Neural progenitor cell (in vitro differentiated cells): ENCODE measurements at regions not wholly inside any gene's neighbourhood (a gene's known extent, or its start where the extent isn't known, plus 50 kb on each side); places are given as distances from the start of the nearest gene placed in this dataset.

Experiments used
- DNase-seq: peaks from one replicate; pipeline ENCODE4 v3.0.0-alpha.2; 2016; ENCODE audit warnings: low spot score
- H2AFZ ChIP-seq: fragments of 200-600 bp; sonication (generic); replicated peaks from 2 replicates; pipeline ENCODE4 v1.6.1; 2016; ENCODE audit warnings: antibody characterized with exemption
- H3F3A ChIP-seq: fragments of 200-600 bp; sonication (generic); 2 replicates; pipeline ENCODE4 v1.6.1; 2016; ENCODE audit warnings: antibody characterized with exemption, low read depth
- H3K27ac ChIP-seq: fragments of 200-600 bp; sonication (generic); 2 replicates; pipeline ENCODE4 v1.5.1; 2016; ENCODE audit warnings: mild to moderate bottlenecking
- H3K27me3 ChIP-seq: fragments of 200-600 bp; sonication (generic); 2 replicates; pipeline ENCODE4 v1.6.1; 2016; ENCODE audit warnings: mild to moderate bottlenecking, moderate library complexity
- H3K36me3 ChIP-seq: fragments of 200-600 bp; sonication (generic); 2 replicates; pipeline ENCODE4 v1.5.1; 2016
- H3K4me1 ChIP-seq: fragments of 200-600 bp; sonication (generic); 2 replicates; pipeline ENCODE4 v1.6.1; 2016; ENCODE audit warnings: mixed run types
- H3K4me2 ChIP-seq: fragments of 200-600 bp; sonication (generic); 2 replicates; pipeline ENCODE4 v1.6.1; 2016
- H3K4me3 ChIP-seq: fragments of 200-600 bp; sonication (generic); 2 replicates; pipeline ENCODE4 v1.5.1; 2016
- H3K79me2 ChIP-seq: fragments of 200-600 bp; sonication (generic); 2 replicates; pipeline ENCODE4 v1.6.1; 2016; ENCODE audit warnings: low read depth
- H3K9ac ChIP-seq: fragments of 200-600 bp; sonication (generic); 2 replicates; pipeline ENCODE4 v1.6.1; 2016
- H3K9me3 ChIP-seq: fragments of 200-600 bp; sonication (generic); 2 replicates; pipeline ENCODE4 v1.5.1; 2016; ENCODE audit warnings: low read depth
- H4K20me1 ChIP-seq: fragments of 200-600 bp; sonication (generic); 2 replicates; pipeline ENCODE4 v1.6.1; 2016; ENCODE audit warnings: low read depth
- H3K27ac Mint-ChIP-seq: 3 replicates; pipeline ENCODE4 v1.8.0; 2021; ENCODE audit warnings: mixed read lengths
- H3K27me3 Mint-ChIP-seq: 2 replicates; pipeline ENCODE4 v1.8.0; 2022; ENCODE audit warnings: low read depth, mild to moderate bottlenecking, inconsistent platforms, moderate library complexity, mixed read lengths; ENCODE audit not compliant: insufficient read depth
- H3K36me3 Mint-ChIP-seq: 3 replicates; pipeline ENCODE4 v1.8.0; 2021; ENCODE audit warnings: mixed read lengths
- H3K4me1 Mint-ChIP-seq: 3 replicates; pipeline ENCODE4 v1.8.0; 2021; ENCODE audit warnings: mixed read lengths
- H3K4me3 Mint-ChIP-seq: 3 replicates; pipeline ENCODE4 v1.8.0; 2021; ENCODE audit warnings: mild to moderate bottlenecking, moderate library complexity, mixed read lengths
- H3K9me3 Mint-ChIP-seq: 3 replicates; pipeline ENCODE4 v1.8.0; 2020; ENCODE audit warnings: mixed read lengths
- EZH2 ChIP-seq: fragments of 200-600 bp; sonication (generic); IDR thresholded peaks from 2 replicates; pipeline ENCODE4 v1.6.1; 2017; ENCODE audit warnings: antibody characterized with exemption, mild to moderate bottlenecking, moderate library complexity
- EZH2phosphoT487 ChIP-seq: fragments of 200-600 bp; sonication (generic); IDR thresholded peaks from 2 replicates; pipeline ENCODE4 v1.6.1; 2017; ENCODE audit warnings: antibody characterized with exemption
- TF ChIP-seq, protein P1 (sequence below): fragments of 200-600 bp; sonication (generic); IDR thresholded peaks from 2 replicates; pipeline ENCODE4 v1.5.1; 2017; ENCODE audit warnings: antibody characterized with exemption, mild to moderate bottlenecking

GRCh38 chr9:26413611-26414010 lies 479.0 kb downstream of the CAAP1 start:
- Histone ChIP-seq H3K27me3 (no peaks in the 10 kb centered on the region), H3K4me1 (no peaks in the 10 kb centered on the region), H3F3A (no peaks in the 10 kb centered on the region), H3K4me2 (no peak overlapping the region), H3K79me2 (no peaks in the 10 kb centered on the region), H2AFZ (no peak overlapping the region), H3K4me3 (no peak overlapping the region), H3K36me3 (no peaks in the 10 kb centered on the region), H4K20me1 (no peaks in the 10 kb centered on the region), H3K27ac (no peak overlapping the region), H3K9me3 (no peaks in the 10 kb centered on the region), H3K9ac (no peak overlapping the region)
- Mint-ChIP-seq H3K36me3 (no peaks in the 10 kb centered on the region), H3K4me1 (no peaks in the 10 kb centered on the region), H3K27me3 (no peaks in the 10 kb centered on the region), H3K27ac (no peak overlapping the region), H3K9me3 (no peaks in the 10 kb centered on the region), H3K4me3 (no peak overlapping the region)
- TF ChIP-seq EZH2phosphoT487 (no peak), EZH2 (no peak)
- TF ChIP-seq, protein P1, sequence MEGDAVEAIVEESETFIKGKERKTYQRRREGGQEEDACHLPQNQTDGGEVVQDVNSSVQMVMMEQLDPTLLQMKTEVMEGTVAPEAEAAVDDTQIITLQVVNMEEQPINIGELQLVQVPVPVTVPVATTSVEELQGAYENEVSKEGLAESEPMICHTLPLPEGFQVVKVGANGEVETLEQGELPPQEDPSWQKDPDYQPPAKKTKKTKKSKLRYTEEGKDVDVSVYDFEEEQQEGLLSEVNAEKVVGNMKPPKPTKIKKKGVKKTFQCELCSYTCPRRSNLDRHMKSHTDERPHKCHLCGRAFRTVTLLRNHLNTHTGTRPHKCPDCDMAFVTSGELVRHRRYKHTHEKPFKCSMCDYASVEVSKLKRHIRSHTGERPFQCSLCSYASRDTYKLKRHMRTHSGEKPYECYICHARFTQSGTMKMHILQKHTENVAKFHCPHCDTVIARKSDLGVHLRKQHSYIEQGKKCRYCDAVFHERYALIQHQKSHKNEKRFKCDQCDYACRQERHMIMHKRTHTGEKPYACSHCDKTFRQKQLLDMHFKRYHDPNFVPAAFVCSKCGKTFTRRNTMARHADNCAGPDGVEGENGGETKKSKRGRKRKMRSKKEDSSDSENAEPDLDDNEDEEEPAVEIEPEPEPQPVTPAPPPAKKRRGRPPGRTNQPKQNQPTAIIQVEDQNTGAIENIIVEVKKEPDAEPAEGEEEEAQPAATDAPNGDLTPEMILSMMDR: no peak
- DNase-seq: no peak

- TF ChIP-seq EZH2: no peak
- TF ChIP-seq EZH2phosphoT487: no peak
- TF ChIP-seq, protein P1: no peak
- Histone ChIP-seq H3K4me3 (no peak overlapping the region), H2AFZ (no peak overlapping the region)
Observed at GRCh38 chr9:26412446-26412845, 480.2 kb downstream of the CAAP1 start.

DNA sequence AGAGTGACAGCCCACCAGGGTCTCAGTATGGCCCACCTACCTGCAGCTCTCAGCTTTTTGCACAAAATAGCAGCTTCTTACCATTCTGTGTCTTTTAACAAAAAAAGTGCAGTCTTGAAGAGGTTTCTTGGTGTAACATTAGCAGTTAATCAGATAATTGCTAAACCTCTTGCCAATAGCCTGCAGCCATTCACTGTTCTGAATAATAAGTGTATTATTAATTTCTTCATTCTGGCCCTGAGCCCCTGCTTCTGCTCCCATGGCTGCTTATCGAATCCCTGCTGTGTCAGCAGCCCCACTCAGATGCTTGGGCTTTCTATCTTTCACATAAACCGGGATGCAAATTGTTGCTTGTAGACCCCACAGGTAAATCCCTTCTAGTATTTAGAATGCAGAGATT lies 485.9 kb downstream of the CAAP1 start:
- Mint-ChIP-seq H3K27ac (no peak overlapping the region), H3K9me3 (no peaks in the 10 kb centered on the region), H3K27me3 (peaks cover 2% of the 10 kb centered on the region), H3K36me3 (no peaks in the 10 kb centered on the region), H3K4me1 (no peaks in the 10 kb centered on the region), H3K4me3 (no peak overlapping the region)
- Histone ChIP-seq H3F3A (no peaks in the 10 kb centered on the region), H3K4me1 (no peaks in the 10 kb centered on the region), H2AFZ (peak overlapping the region; percentile 76), H4K20me1 (no peaks in the 10 kb centered on the region), H3K79me2 (no peaks in the 10 kb centered on the region), H3K36me3 (no peaks in the 10 kb centered on the region), H3K27me3 (no peaks in the 10 kb centered on the region), H3K4me3 (no peak overlapping the region), H3K9ac (no peak overlapping the region), H3K4me2 (no peak overlapping the region), H3K9me3 (no peaks in the 10 kb centered on the region), H3K27ac (no peak overlapping the region)
- TF ChIP-seq, protein P1: no peak
- no peak for DNase-seq

More at GRCh38 chr9:26412446-26412845, 480.2 kb downstream of the CAAP1 start:
- no peaks in the 10 kb centered on the region for H3K4me1 Mint-ChIP-seq
- Histone ChIP-seq H3F3A (no peaks in the 10 kb centered on the region), H3K4me2 (no peak overlapping the region), H3K9ac (no peak overlapping the region), H3K27me3 (no peaks in the 10 kb centered on the region), H4K20me1 (no peaks in the 10 kb centered on the region), H3K79me2 (no peaks in the 10 kb centered on the region), H3K27ac (no peak overlapping the region), H3K9me3 (no peaks in the 10 kb centered on the region), H3K36me3 (no peaks in the 10 kb centered on the region), H3K4me1 (no peaks in the 10 kb centered on the region)
- H3K4me3 Mint-ChIP-seq: no peak overlapping the region
- no peaks in the 10 kb centered on the region for H3K9me3 Mint-ChIP-seq
- H3K36me3 Mint-ChIP-seq: no peaks in the 10 kb centered on the region
- DNase-seq: no peak
- no peaks in the 10 kb centered on the region for H3K27me3 Mint-ChIP-seq
- H3K27ac Mint-ChIP-seq: no peak overlapping the region

- no peaks in the 10 kb centered on the region for H3K4me1 Mint-ChIP-seq
- H3K4me3 Mint-ChIP-seq: no peak overlapping the region
- TF ChIP-seq, protein P1: no peak
- TF ChIP-seq EZH2 (no peak), EZH2phosphoT487 (no peak)
Observed at GRCh38 chr9:26399556-26399955, 493.0 kb downstream of the CAAP1 start.

More at GRCh38 chr9:26399556-26399955, 493.0 kb downstream of the CAAP1 start:
- H3K9me3 Mint-ChIP-seq: no peaks in the 10 kb centered on the region
- Histone ChIP-seq H3K27ac (no peak overlapping the region), H3K36me3 (no peaks in the 10 kb centered on the region), H3K9me3 (no peaks in the 10 kb centered on the region), H3K9ac (no peak overlapping the region), H3K79me2 (no peaks in the 10 kb centered on the region), H3F3A (no peaks in the 10 kb centered on the region), H3K27me3 (no peaks in the 10 kb centered on the region), H2AFZ (no peak overlapping the region), H4K20me1 (no peaks in the 10 kb centered on the region), H3K4me2 (no peak overlapping the region), H3K4me3 (no peak overlapping the region), H3K4me1 (no peaks in the 10 kb centered on the region)
- peaks cover 2% of the 10 kb centered on the region for H3K27me3 Mint-ChIP-seq
- H3K36me3 Mint-ChIP-seq: no peaks in the 10 kb centered on the region
- DNase-seq: no peak
- H3K27ac Mint-ChIP-seq: no peak overlapping the region
